GM12878 (cell line): ENCODE measurements at regions not wholly inside any gene's neighbourhood (a gene's known extent, or its start where the extent isn't known, plus 50 kb on each side); places are given as distances from the start of the nearest gene placed in this dataset.

ENCODE experiments used
- ATAC-seq: fragments of 200-7000 bp; cut with Tn5 transposase; 3 replicates; pipeline ENCODE4 v1.9.1; 2020; ENCODE audit warnings: mild to moderate bottlenecking, moderate library complexity
- BruUV-seq: library from RNA; stranded (reverse); fragments of 400-500 nt; replicated peaks from 2 replicates; lab custom pipeline; 2021; lab: Mats Ljungman, UMichigan
- CTCF ChIA-PET: fragments of 300-600 bp; sonication (Branson Sonifier 250); formaldehyde crosslinking; extraction: SDS; loops from one replicate; lab custom pipeline; 2021; ENCODE audit warnings: inconsistent platforms; lab: Yijun Ruan, JAX
- POLR2A ChIA-PET: fragments of 350-600 bp; formaldehyde crosslinking; extraction: SDS; loops from one replicate; lab custom pipeline; 2021; ENCODE audit warnings: inconsistent platforms; lab: Charles Lee
- RAD21 ChIA-PET: fragments of 300-600 bp; sonication (Branson Sonifier 250); formaldehyde crosslinking; loops from one replicate; lab custom pipeline; 2023; ENCODE audit warnings: antibody characterized with exemption; ENCODE audit not compliant: unreplicated experiment; lab: Charles Lee
- SMC1A ChIA-PET: fragments of 300-600 bp; sonication (Branson Sonifier 250); formaldehyde crosslinking; loops from one replicate; lab custom pipeline; 2023; ENCODE audit not compliant: unreplicated experiment, uncharacterized antibody; lab: Charles Lee
- DNase-seq: peaks from one replicate; pipeline ENCODE4 v3.0.0-alpha.2; 2011; ENCODE audit warnings: low read depth, low spot score
- FAIRE-seq: peaks from 3 replicates; lab custom pipeline; 2011; peaks lifted over from hg19 to GRCh38; lab: Jason Lieb, UNC
- H2AFZ ChIP-seq: 2 replicates; pipeline ENCODE4 v1.6.0; 2011; ENCODE audit warnings: low read depth, low read length, control low read depth; ENCODE audit not compliant: control insufficient read depth
- H3K27ac ChIP-seq: 2 replicates; pipeline ENCODE4 v1.5.1; 2011; ENCODE audit warnings: control low read depth; ENCODE audit not compliant: control insufficient read depth, insufficient read depth
- H3K27me3 ChIP-seq, 2 experiments: replicated peaks in 1 of 2; 2 replicates each; pipeline versions ENCODE4 v1.6.0 to v1.6.1; 2011; ENCODE audit warnings: low read length in 1 of 2; ENCODE audit not compliant: control insufficient read depth in 2 of 2, insufficient read depth in 2 of 2
- H3K36me3 ChIP-seq, 2 experiments: 2 replicates each; pipeline ENCODE4 v1.5.1; 2011; ENCODE audit warnings: low read length in 1 of 2; ENCODE audit not compliant: control insufficient read depth in 2 of 2, insufficient read depth in 2 of 2
- H3K4me1 ChIP-seq: 2 replicates; pipeline ENCODE4 v1.6.1; 2011; ENCODE audit warnings: mild to moderate bottlenecking, low read length, moderate library complexity, mixed read lengths; ENCODE audit not compliant: control insufficient read depth, insufficient read depth
- H3K4me2 ChIP-seq: 2 replicates; pipeline ENCODE4 v1.6.0; 2011; ENCODE audit warnings: control low read depth; ENCODE audit not compliant: control insufficient read depth, insufficient read depth
- H3K4me3 ChIP-seq: fragments of 200-600 bp; sonication (generic); 2 replicates; pipeline ENCODE4 v1.5.1; 2016
- H3K79me2 ChIP-seq: 2 replicates; pipeline ENCODE4 v1.6.0; 2011; ENCODE audit warnings: low read length; ENCODE audit not compliant: control insufficient read depth, insufficient read depth
- H3K9ac ChIP-seq: 2 replicates; pipeline ENCODE4 v1.8.0; 2011; ENCODE audit warnings: low read length, control low read depth, mixed read lengths; ENCODE audit not compliant: control insufficient read depth, insufficient read depth
- H3K9me3 ChIP-seq: replicated peaks from 3 replicates; pipeline ENCODE4 v1.5.1; 2011; ENCODE audit warnings: mild to moderate bottlenecking, low read length; ENCODE audit not compliant: control insufficient read depth, insufficient read depth
- H4K20me1 ChIP-seq: 2 replicates; pipeline ENCODE4 v1.6.0; 2011; ENCODE audit not compliant: control insufficient read depth, insufficient read depth
- ASH2L ChIP-seq: fragments of 300-600, 200-600 bp; sonication (generic); IDR thresholded peaks from 2 replicates; pipeline ENCODE4 v1.6.1; 2017; ENCODE audit warnings: low read depth, mild to moderate bottlenecking, borderline replicate concordance
- BACH1 ChIP-seq: fragments of 450-650 bp; IDR thresholded peaks from 2 replicates; pipeline ENCODE4 v1.6.1; 2017; ENCODE audit warnings: mild to moderate bottlenecking, borderline replicate concordance
- CEBPZ ChIP-seq: fragments of 150-350 bp; IDR thresholded peaks from 2 replicates; pipeline ENCODE4 v1.6.1; 2016; ENCODE audit warnings: low read depth, low read length
- FOS ChIP-seq: IDR thresholded peaks from 3 replicates; pipeline ENCODE4 v1.6.1; 2011; ENCODE audit warnings: borderline replicate concordance; ENCODE audit not compliant: insufficient read length; ENCODE audit errors: extremely low read depth
- IRF3 ChIP-seq: fragments of 450-650 bp; IDR thresholded peaks from 2 replicates; pipeline ENCODE4 v1.6.1; 2014; ENCODE audit warnings: mild to moderate bottlenecking
- MAX ChIP-seq: IDR thresholded peaks from 2 replicates; pipeline ENCODE4 v1.6.1; 2012; ENCODE audit warnings: low read depth, low read length, improper control_type of control experiment
- NR2C2 ChIP-seq: IDR thresholded peaks from 2 replicates; pipeline ENCODE4 v1.6.1; 2011; ENCODE audit warnings: borderline replicate concordance, low read depth; ENCODE audit not compliant: control insufficient read depth, insufficient read length
- SMARCA5 ChIP-seq: fragments of 450-650 bp; IDR thresholded peaks from 2 replicates; pipeline ENCODE4 v1.6.1; 2017; ENCODE audit warnings: mild to moderate bottlenecking
- SPI1 ChIP-seq: IDR thresholded peaks from 2 replicates; pipeline ENCODE4 v1.6.1; 2011; ENCODE audit warnings: low read depth, mild to moderate bottlenecking, low read length, moderate library complexity, borderline replicate concordance; ENCODE audit not compliant: insufficient read depth
- TARDBP ChIP-seq: IDR thresholded peaks from 2 replicates; pipeline ENCODE4 v1.6.1; 2016; ENCODE audit warnings: borderline replicate concordance
- WGBS: methylation state at CpG from one replicate; pipeline ENCODE4 v1.1.6; 2016; ENCODE audit warnings: low lambda C conversion rate; ENCODE audit not compliant: insufficient replicate concordance, insufficient coverage; ENCODE audit errors: missing lambda C conversion rate; 5-methylcytosine and 5-hydroxymethylcytosine counted together
- in situ Hi-C: fragments of 300-500 bp; cut with MboI; formaldehyde crosslinking; loops from 9 replicates; pipeline ENCODE4 v1.14.3; 2018; ENCODE audit warnings: mixed read lengths
- intact Hi-C: fragments of 100-400 bp; cut with micrococcal nuclease; formaldehyde crosslinking; loops from one replicate; pipeline ENCODE4 v1.14.2; 2022; ENCODE audit not compliant: unreplicated experiment

- Histone ChIP-seq H3K4me1 (no peaks in the 10 kb centered on the region), H3K36me3 (no peaks in the 10 kb centered on the region)
- FAIRE-seq = no peak
- TF ChIP-seq CEBPZ (no peak), FOS (no peak), BACH1 (no peak), SMARCA5 (no peak), TARDBP (no peak), MAX (no peak), NR2C2 (no peak), ASH2L (no peak), SPI1 (no peak), IRF3 (no peak)
- TF ChIP-seq, all 136 proteins: peak for 0
- POLR2A ChIA-PET = no interaction called here
- DNase-seq (no peak), ATAC-seq (no peak)
- Histone ChIP-seq H4K20me1 (no peaks in the 10 kb centered on the region), H3K27me3 (no peaks in the 10 kb centered on the region), H2AFZ (no peak overlapping the region), H3K4me2 (no peak overlapping the region), H3K9ac (no peak overlapping the region), H3K79me2 (no peaks in the 10 kb centered on the region), H3K9me3 (no peaks in the 10 kb centered on the region), H3K4me3 (no peak overlapping the region), H3K27ac (no peak overlapping the region)
- intact Hi-C loops (no loop called here), in situ Hi-C loops (no loop called here)
- CTCF ChIA-PET = no interaction called here
- SMC1A ChIA-PET = no interaction called here
- RAD21 ChIA-PET = no interaction called here
- no TSS peak for BruUV-seq
- WGBS = 29% methylated on average over 21 of the region's 21 CpGs
These were observed 80.4 kb downstream of the DACT2 start for GRCh38 chr6:168239044-168239773.
